Activated CD4-positive, alpha-beta T cell treated with anti-CD3 and anti-CD28 coated beads, Interleukin-2, amount 10 ng/mL, durations not matched to agents 24 days and 14 days (primary cell): ENCODE measurements at regions not wholly inside any gene's neighbourhood (a gene's known extent, or its start where the extent isn't known, plus 50 kb on each side); places are given as distances from the start of the nearest gene placed in this dataset.
"Not testable (repeated sequence)": the region's sequence is repeated elsewhere in the genome, so short reads cannot be mapped to it uniquely, and the experiment has no call there.

Source experiments
- DNase-seq: peaks from one replicate; pipeline ENCODE4 v3.0.0; 2022
- H3K27ac Mint-ChIP-seq: one replicate; pipeline ENCODE4 v1.8.0; 2022; ENCODE audit warnings: mild to moderate bottlenecking, mixed read lengths
- H3K27me3 Mint-ChIP-seq: one replicate; pipeline ENCODE4 v1.8.0; 2022; ENCODE audit warnings: mixed read lengths
- H3K36me3 Mint-ChIP-seq: one replicate; pipeline ENCODE4 v1.8.0; 2022; ENCODE audit warnings: low read depth, mild to moderate bottlenecking, mixed read lengths
- H3K4me1 Mint-ChIP-seq: one replicate; pipeline ENCODE4 v1.8.0; 2021; ENCODE audit warnings: mixed read lengths
- H3K4me3 Mint-ChIP-seq: one replicate; pipeline ENCODE4 v1.8.0; 2022; ENCODE audit warnings: mild to moderate bottlenecking, moderate library complexity, mixed read lengths
- H3K9me3 Mint-ChIP-seq: one replicate; pipeline ENCODE4 v1.8.0; 2021; ENCODE audit warnings: mixed read lengths
- intact Hi-C: fragments of 100-400 bp; cut with micrococcal nuclease; formaldehyde crosslinking; loops from one replicate; pipeline ENCODE4 v1.15.1; 2023

DNA sequence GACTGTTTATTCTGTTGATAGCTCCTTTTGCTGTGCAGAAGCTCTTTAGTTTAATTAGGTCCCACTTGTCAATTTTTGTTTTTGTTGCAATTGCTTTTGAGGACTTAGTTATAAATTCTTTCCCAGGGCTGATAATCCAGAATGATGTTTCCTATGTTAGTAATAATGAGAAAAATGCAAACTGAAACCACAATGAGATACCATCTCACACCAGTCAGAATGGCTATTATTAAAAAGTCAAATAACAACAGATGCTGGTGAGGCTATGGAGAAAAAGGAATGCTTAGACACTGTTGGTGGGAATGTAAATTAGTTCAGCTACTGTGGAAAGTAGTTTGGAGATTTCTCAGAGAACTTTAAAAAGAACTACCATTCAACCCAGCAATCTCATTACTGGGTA lies 793.0 kb downstream of the EPHA4 start:
- H3K27ac Mint-ChIP-seq, H3K9me3 Mint-ChIP-seq, DNase-seq, H3K36me3 Mint-ChIP-seq, intact Hi-C loops, H3K4me3 Mint-ChIP-seq, H3K4me1 Mint-ChIP-seq, H3K27me3 Mint-ChIP-seq: not testable (repeated sequence)

GRCh38 chr2:220779511-220779910 lies 792.6 kb downstream of the EPHA4 start:
- no peak overlapping the region for H3K4me3 Mint-ChIP-seq
- intact Hi-C loops: no loop called here
- no peak overlapping the region for H3K27ac Mint-ChIP-seq
- H3K9me3 Mint-ChIP-seq: no peaks in the 10 kb centered on the region
- no peak for DNase-seq
- H3K27me3 Mint-ChIP-seq: no peaks in the 10 kb centered on the region
- no peaks in the 10 kb centered on the region for H3K4me1 Mint-ChIP-seq
- H3K36me3 Mint-ChIP-seq: no peaks in the 10 kb centered on the region

DNA sequence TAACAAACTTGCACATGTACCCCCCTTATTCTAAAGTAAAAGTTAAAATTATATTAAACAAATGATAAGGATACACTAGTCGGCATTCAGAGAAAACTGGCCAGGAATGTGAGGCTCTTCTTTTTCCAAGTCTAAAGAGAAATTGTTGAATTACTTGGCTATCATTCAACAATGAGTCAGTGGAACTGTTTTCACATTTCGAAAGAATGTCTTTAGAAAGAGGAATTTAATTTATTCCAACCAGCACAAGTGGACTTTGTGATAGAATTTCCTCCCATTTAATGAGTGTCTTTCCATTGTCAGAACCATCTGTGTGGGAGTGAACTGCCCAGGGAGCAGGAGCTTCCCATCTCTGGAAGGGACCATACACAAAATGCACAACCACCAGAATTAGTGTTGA lies 792.2 kb downstream of the EPHA4 start:
- Mint-ChIP-seq H3K9me3 (no peaks in the 10 kb centered on the region), H3K4me3 (no peak overlapping the region), H3K36me3 (no peaks in the 10 kb centered on the region), H3K27me3 (no peaks in the 10 kb centered on the region), H3K27ac (no peak overlapping the region), H3K4me1 (no peaks in the 10 kb centered on the region)
- DNase-seq: no peak
- intact Hi-C loops: no loop called here

- no peak overlapping the region for H3K27ac Mint-ChIP-seq
- H3K9me3 Mint-ChIP-seq: no peaks in the 10 kb centered on the region
- intact Hi-C loops: no loop called here
- no peaks in the 10 kb centered on the region for H3K4me1 Mint-ChIP-seq
- no peak for DNase-seq
- no peaks in the 10 kb centered on the region for H3K36me3 Mint-ChIP-seq
- no peak overlapping the region for H3K4me3 Mint-ChIP-seq
- H3K27me3 Mint-ChIP-seq: no peaks in the 10 kb centered on the region
These were observed 790.4 kb downstream of the EPHA4 start for GRCh38 chr2:220781622-220782241.

DNA sequence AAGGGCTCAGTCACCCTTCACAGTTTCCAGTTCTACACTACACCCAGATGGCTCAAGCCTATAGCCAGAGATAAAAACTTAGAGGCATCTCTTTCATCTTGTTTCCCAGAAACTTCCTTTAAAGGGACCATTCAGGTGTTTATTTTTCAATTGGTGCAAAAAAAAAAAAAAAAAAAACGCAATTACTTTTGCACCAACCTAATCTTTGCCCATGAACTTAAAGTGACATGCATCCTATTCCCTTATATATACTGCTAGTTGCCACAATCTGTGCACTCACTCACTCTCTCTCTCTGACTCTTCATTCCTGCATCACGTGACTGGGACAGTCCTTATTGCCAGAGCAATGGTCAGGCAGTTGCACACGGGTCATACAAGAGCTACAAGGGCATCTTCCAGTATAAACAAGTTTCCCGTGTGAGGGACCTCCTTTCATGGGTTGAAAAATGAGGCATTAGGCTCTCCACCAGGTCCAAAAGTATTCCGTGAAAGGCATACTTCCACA lies 789.4 kb downstream of the EPHA4 start:
- no peaks in the 10 kb centered on the region for H3K9me3 Mint-ChIP-seq
- H3K4me1 Mint-ChIP-seq: no peaks in the 10 kb centered on the region
- no peaks in the 10 kb centered on the region for H3K27me3 Mint-ChIP-seq
- no peaks in the 10 kb centered on the region for H3K36me3 Mint-ChIP-seq
- intact Hi-C loops: no loop called here
- H3K4me3 Mint-ChIP-seq: no peak overlapping the region
- H3K27ac Mint-ChIP-seq: no peak overlapping the region
- DNase-seq: no peak

DNA sequence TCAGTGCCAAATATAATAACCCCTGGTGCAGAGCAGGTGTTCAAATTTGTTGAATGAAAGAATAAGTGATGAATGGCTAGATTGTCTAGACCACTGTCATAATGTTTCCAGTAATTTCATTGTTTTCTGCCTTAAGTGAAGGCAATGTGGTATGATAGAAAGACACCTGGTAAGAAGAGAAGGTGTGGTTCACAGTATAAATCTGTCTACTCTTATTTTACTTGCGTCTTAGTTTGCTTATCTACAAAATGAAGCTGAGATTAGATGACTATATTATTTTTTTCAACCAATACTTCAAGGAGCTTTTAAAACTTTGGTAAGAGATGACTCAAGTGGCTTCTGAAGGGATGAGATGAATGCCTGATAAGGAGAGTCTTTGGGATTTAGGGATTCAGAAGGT lies 788.4 kb downstream of the EPHA4 start:
- H3K27me3 Mint-ChIP-seq: no peaks in the 10 kb centered on the region
- H3K4me3 Mint-ChIP-seq: no peak overlapping the region
- intact Hi-C loops: no loop called here
- H3K27ac Mint-ChIP-seq: no peak overlapping the region
- H3K9me3 Mint-ChIP-seq: no peaks in the 10 kb centered on the region
- H3K36me3 Mint-ChIP-seq: no peaks in the 10 kb centered on the region
- DNase-seq: no peak
- H3K4me1 Mint-ChIP-seq: no peaks in the 10 kb centered on the region

- Mint-ChIP-seq H3K4me3 (no peak overlapping the region), H3K36me3 (no peaks in the 10 kb centered on the region), H3K27ac (no peak overlapping the region), H3K4me1 (no peaks in the 10 kb centered on the region), H3K27me3 (no peaks in the 10 kb centered on the region), H3K9me3 (no peaks in the 10 kb centered on the region)
- no peak for DNase-seq
- intact Hi-C loops: no loop called here
These were observed 786.9 kb downstream of the EPHA4 start for GRCh38 chr2:220785178-220785577.

- no peak for DNase-seq
- no peak overlapping the region for H3K27ac Mint-ChIP-seq
- H3K9me3 Mint-ChIP-seq: no peaks in the 10 kb centered on the region
- intact Hi-C loops: no loop called here
- H3K36me3 Mint-ChIP-seq: no peaks in the 10 kb centered on the region
- H3K4me1 Mint-ChIP-seq: no peaks in the 10 kb centered on the region
- no peaks in the 10 kb centered on the region for H3K27me3 Mint-ChIP-seq
- no peak overlapping the region for H3K4me3 Mint-ChIP-seq
These were observed 785.9 kb downstream of the EPHA4 start for GRCh38 chr2:220786216-220786615.

DNA sequence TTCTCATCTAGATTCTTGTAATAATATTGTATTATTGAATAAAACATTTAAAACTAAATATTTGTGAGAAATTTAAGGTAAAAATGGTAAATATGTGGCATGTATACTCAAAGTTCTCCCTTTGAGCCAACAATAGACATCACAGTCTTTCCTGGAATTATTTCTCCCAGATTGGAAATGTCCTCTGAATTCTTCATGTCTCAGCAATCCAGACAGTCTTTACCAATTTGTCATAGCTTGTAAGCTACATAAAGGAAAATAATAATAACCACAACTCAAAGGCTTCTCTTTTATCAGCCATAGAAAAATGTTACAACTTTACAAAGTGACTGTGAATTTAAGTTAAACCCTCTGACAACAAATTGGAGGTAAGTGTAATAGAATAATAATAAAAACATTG lies 784.9 kb downstream of the EPHA4 start:
- Mint-ChIP-seq H3K27me3 (no peaks in the 10 kb centered on the region), H3K4me3 (no peak overlapping the region), H3K36me3 (no peaks in the 10 kb centered on the region), H3K9me3 (no peaks in the 10 kb centered on the region), H3K27ac (no peak overlapping the region), H3K4me1 (no peaks in the 10 kb centered on the region)
- intact Hi-C loops: no loop called here
- no peak for DNase-seq

GRCh38 chr2:220789961-220790360 lies 782.1 kb downstream of the EPHA4 start:
- H3K27me3 Mint-ChIP-seq: no peaks in the 10 kb centered on the region
- intact Hi-C loops: no loop called here

GRCh38 chr2:220795705-220796104 lies 776.4 kb downstream of the EPHA4 start:
- H3K9me3 Mint-ChIP-seq: no peaks in the 10 kb centered on the region
- H3K27ac Mint-ChIP-seq: no peak overlapping the region
- no peaks in the 10 kb centered on the region for H3K4me1 Mint-ChIP-seq
- no peaks in the 10 kb centered on the region for H3K36me3 Mint-ChIP-seq
- H3K27me3 Mint-ChIP-seq: no peaks in the 10 kb centered on the region
- no peak overlapping the region for H3K4me3 Mint-ChIP-seq
- intact Hi-C loops: no loop called here
- no peak for DNase-seq

More at GRCh38 chr2:220789961-220790360, 782.1 kb downstream of the EPHA4 start:
- DNase-seq: no peak
- H3K36me3 Mint-ChIP-seq: no peaks in the 10 kb centered on the region
- H3K4me1 Mint-ChIP-seq: no peaks in the 10 kb centered on the region
- no peak overlapping the region for H3K4me3 Mint-ChIP-seq
- no peak overlapping the region for H3K27ac Mint-ChIP-seq
- no peaks in the 10 kb centered on the region for H3K9me3 Mint-ChIP-seq

DNA sequence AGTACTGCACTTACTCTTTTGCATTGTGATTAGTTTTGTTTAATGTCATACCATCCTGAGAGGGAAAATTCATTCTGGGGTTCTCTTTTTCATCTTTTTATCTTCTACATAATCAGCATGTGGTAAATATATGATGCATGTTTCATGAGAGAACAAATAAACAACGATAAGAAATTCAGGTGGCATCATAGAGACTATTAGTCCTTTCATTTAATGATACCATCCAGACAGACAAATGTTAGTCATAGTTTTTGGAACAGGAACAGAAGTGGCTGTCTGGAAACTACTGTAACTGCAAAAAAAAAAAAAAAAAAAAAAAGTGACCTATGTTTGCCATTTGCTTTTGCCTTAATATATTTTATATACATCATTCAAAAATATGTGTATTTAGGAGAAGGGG lies 761.0 kb downstream of the EPHA4 start:
- intact Hi-C loops: no loop called here
- H3K27ac Mint-ChIP-seq: no peak overlapping the region
- H3K9me3 Mint-ChIP-seq: no peaks in the 10 kb centered on the region
- H3K4me3 Mint-ChIP-seq: no peak overlapping the region
- H3K36me3 Mint-ChIP-seq: no peaks in the 10 kb centered on the region
- no peaks in the 10 kb centered on the region for H3K4me1 Mint-ChIP-seq
- no peak for DNase-seq
- no peaks in the 10 kb centered on the region for H3K27me3 Mint-ChIP-seq

DNA sequence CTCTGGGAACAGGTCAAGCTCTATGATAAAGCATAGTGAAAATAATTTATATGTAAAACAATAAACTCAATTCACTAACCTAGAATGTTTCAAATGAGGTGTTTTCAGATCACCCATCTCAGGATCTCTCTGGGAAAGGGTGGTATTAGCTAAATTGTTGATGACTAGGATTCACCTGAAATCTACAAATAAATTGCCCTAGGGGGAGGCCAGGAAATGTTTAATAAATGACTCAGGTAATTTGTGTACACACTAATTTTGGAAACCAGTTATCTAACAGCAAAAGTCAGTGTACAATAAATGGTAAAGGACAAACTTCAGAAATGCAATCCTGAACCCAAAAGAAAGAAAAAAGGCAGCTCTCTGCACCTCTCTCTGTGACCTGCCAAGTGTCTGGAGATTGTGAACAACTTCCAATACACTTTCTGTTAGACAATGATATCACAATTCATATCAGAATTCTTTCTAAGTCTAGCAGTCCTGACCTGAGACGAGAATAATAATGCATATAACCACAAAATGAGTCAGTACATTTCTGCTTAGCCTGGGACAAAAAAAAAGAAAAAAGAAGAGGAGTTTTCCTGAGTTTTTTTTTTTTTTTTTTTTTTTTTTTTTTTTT lies 760.0 kb downstream of the EPHA4 start:
- H3K4me1 Mint-ChIP-seq: no peaks in the 10 kb centered on the region
- peak; percentile 6 for DNase-seq
- no peaks in the 10 kb centered on the region for H3K9me3 Mint-ChIP-seq
- H3K4me3 Mint-ChIP-seq: no peak overlapping the region
- no peaks in the 10 kb centered on the region for H3K27me3 Mint-ChIP-seq
- intact Hi-C loops: no loop called here
- H3K27ac Mint-ChIP-seq: no peak overlapping the region
- H3K36me3 Mint-ChIP-seq: no peaks in the 10 kb centered on the region

DNA sequence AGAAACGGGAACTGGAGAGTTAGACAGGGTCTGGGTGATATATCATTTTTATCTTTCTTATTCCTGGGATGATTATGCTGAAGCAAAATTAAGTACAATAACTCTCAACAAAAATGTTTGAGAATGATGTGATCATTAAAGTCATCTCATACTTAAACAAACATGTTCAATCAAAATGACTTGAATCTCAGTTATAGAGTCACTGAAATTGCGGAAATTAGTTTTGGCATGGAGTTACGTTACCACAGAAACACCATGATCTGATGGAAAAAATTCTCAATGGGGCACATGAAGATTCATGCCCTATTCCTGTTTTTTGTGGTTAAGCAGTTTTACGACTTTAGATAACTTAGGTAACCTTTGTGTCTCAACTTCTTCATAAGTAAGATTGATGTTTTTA lies 757.7 kb downstream of the EPHA4 start:
- Mint-ChIP-seq H3K4me3 (no peak overlapping the region), H3K4me1 (no peaks in the 10 kb centered on the region), H3K36me3 (no peaks in the 10 kb centered on the region), H3K9me3 (no peaks in the 10 kb centered on the region), H3K27ac (no peak overlapping the region), H3K27me3 (no peaks in the 10 kb centered on the region)
- no peak for DNase-seq
- intact Hi-C loops: no loop called here

DNA sequence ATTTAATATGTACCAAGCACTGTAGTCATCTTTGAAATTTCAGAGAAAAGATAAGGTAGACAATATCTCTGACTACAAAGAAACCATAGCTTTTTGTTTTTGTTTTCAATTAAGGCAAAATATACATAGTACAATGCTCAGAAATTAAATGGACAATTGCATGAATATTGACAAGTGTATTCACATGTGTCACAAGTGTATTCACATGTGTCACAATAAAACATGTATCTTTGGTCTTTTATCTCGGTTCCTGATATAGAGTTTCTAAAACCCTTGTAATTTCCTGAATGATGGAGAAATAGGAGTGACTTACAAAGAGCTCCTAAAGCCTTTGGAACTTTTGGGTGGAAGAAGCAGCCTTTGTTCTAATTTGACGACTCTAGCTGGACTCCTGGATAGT lies 756.4 kb downstream of the EPHA4 start:
- Mint-ChIP-seq H3K36me3 (no peaks in the 10 kb centered on the region), H3K27ac (no peak overlapping the region), H3K9me3 (no peaks in the 10 kb centered on the region), H3K4me1 (no peaks in the 10 kb centered on the region), H3K27me3 (no peaks in the 10 kb centered on the region), H3K4me3 (no peak overlapping the region)
- intact Hi-C loops: no loop called here
- DNase-seq: no peak
